SK-N-SH (cell line): ENCODE measurements at regions not wholly inside any gene's neighbourhood (a gene's known extent, or its start where the extent isn't known, plus 50 kb on each side); places are given as distances from the start of the nearest gene placed in this dataset.

Experiments
- CTCF ChIA-PET: fragments of 300-600, 350-600 bp; formaldehyde crosslinking; extraction: SDS; loops from one replicate; lab custom pipeline; 2021; lab: Yijun Ruan, JAX
- POLR2A ChIA-PET: fragments of 350-600 bp; sonication (Branson Sonifier 250); formaldehyde crosslinking; extraction: SDS; loops from one replicate; lab custom pipeline; 2020; ENCODE audit warnings: antibody characterized with exemption, inconsistent platforms; lab: Yijun Ruan, JAX
- DNase-seq: peaks from one replicate; pipeline ENCODE4 v3.0.0; 2012
- H2AFZ ChIP-seq: fragments of 200-600 bp; sonication (generic); 2 replicates; pipeline ENCODE4 v1.8.1; 2016; ENCODE audit warnings: antibody characterized with exemption, mild to moderate bottlenecking, low read depth
- H3F3A ChIP-seq: fragments of 200-600 bp; sonication (generic); replicated peaks from 2 replicates; pipeline ENCODE3; 2016; ENCODE audit warnings: antibody characterized with exemption, mild to moderate bottlenecking; ENCODE audit not compliant: insufficient read depth
- H3K27ac ChIP-seq, 2 experiments: fragments of 200-500 bp in 1 of 2; fragments of 200-600 bp in 1 of 2; sonication (Bioruptor generic) in 1 of 2; sonication (generic), shearing (Covaris generic) in 1 of 2; 2 replicates each; pipeline versions ENCODE4 v1.5.1 to v1.6.1; 2014 to 2016; ENCODE audit warnings: low read depth in 2 of 2, inconsistent platforms in 1 of 2, low read length in 1 of 2, mild to moderate bottlenecking in 1 of 2, mixed read lengths in 1 of 2
- H3K27me3 ChIP-seq: fragments of 200-600 bp; sonication (generic), shearing (Covaris generic); 2 replicates; pipeline ENCODE4 v1.6.1; 2016; ENCODE audit warnings: mixed run types; ENCODE audit not compliant: insufficient read depth
- H3K36me3 ChIP-seq, 2 experiments: fragments of 200-500 bp in 1 of 2; fragments of 200-600 bp in 1 of 2; sonication (Bioruptor generic) in 1 of 2; sonication (generic) in 1 of 2; replicated peaks in 1 of 2; 2 replicates each; pipeline versions ENCODE3 to v1.5.1; 2014 to 2016; ENCODE audit warnings: low read length in 1 of 2, mild to moderate bottlenecking in 1 of 2; ENCODE audit not compliant: insufficient read depth in 2 of 2, control insufficient read depth in 1 of 2
- H3K4me1 ChIP-seq, 2 experiments: fragments of 200-500 bp in 1 of 2; fragments of 200-600 bp in 1 of 2; sonication (Bioruptor generic) in 1 of 2; sonication (generic), shearing (Covaris generic) in 1 of 2; 2 replicates each; pipeline versions ENCODE4 v1.5.1 to v1.6.1; 2014 to 2016; ENCODE audit warnings: low read depth in 1 of 2, low read length in 1 of 2, mixed run types in 1 of 2; ENCODE audit not compliant: insufficient read depth in 2 of 2, control insufficient read depth in 1 of 2
- H3K4me2 ChIP-seq: fragments of 200-600 bp; sonication (generic), shearing (Covaris generic); 2 replicates; pipeline ENCODE4 v1.6.1; 2017; ENCODE audit warnings: mixed run types
- H3K4me3 ChIP-seq, 2 experiments: fragments of 200-500 bp in 1 of 2; fragments of 200-600 bp in 1 of 2; sonication (Bioruptor generic) in 1 of 2; sonication (generic), shearing (Covaris generic) in 1 of 2; 2 replicates each; pipeline versions ENCODE4 v1.5.1 to v1.8.1; 2014 to 2016; ENCODE audit warnings: low read depth in 2 of 2, inconsistent platforms in 1 of 2, low read length in 1 of 2, mild to moderate bottlenecking in 1 of 2, mixed read lengths in 1 of 2, moderate library complexity in 1 of 2
- H3K79me2 ChIP-seq: fragments of 200-600 bp; sonication (generic); 2 replicates; pipeline ENCODE4 v1.8.1; 2017; ENCODE audit warnings: mild to moderate bottlenecking; ENCODE audit not compliant: insufficient read depth
- H3K9ac ChIP-seq: fragments of 200-600 bp; sonication (generic); 2 replicates; pipeline ENCODE4 v1.6.1; 2017; ENCODE audit warnings: mixed run types
- H3K9me2 ChIP-seq: fragments of 200-600 bp; sonication (generic); 2 replicates; pipeline ENCODE4 v1.6.1; 2017; ENCODE audit warnings: mixed run types
- H3K9me3 ChIP-seq: fragments of 200-600 bp; sonication (generic); 2 replicates; pipeline ENCODE4 v1.6.1; 2017; ENCODE audit warnings: mixed run types, mild to moderate bottlenecking, moderate library complexity
- H4K20me1 ChIP-seq: fragments of 200-600 bp; sonication (generic); 2 replicates; pipeline ENCODE4 v1.6.1; 2017; ENCODE audit warnings: mild to moderate bottlenecking, mixed run types; ENCODE audit not compliant: insufficient read depth
- CHD2 ChIP-seq: fragments of 150-350 bp; IDR thresholded peaks from 2 replicates; pipeline ENCODE4 v1.6.1; 2018; ENCODE audit warnings: low read length; ENCODE audit not compliant: partially characterized antibody
- EP300 ChIP-seq, 2 experiments: IDR thresholded peaks; 2 replicates each; pipeline versions ENCODE4 v1.4.0 to v1.6.1; 2012; ENCODE audit warnings: borderline replicate concordance in 1 of 2, low read depth in 1 of 2, low read length in 1 of 2
- FOXJ3 ChIP-seq: sonication (generic); formaldehyde crosslinking; IDR thresholded peaks from 2 replicates; pipeline ENCODE4 v1.5.1; 2020; ENCODE audit warnings: mild to moderate bottlenecking, missing genetic modification reagents
- GABPA ChIP-seq: IDR thresholded peaks from 2 replicates; pipeline ENCODE4 v1.4.0; 2012; ENCODE audit warnings: low read depth, mild to moderate bottlenecking
- GATA2 ChIP-seq: sonication (generic); formaldehyde crosslinking; IDR thresholded peaks from 2 replicates; pipeline ENCODE4 v1.5.0; 2020; ENCODE audit warnings: mild to moderate bottlenecking, missing genetic modification reagents
- POLR2AphosphoS5 ChIP-seq: IDR thresholded peaks from 2 replicates; pipeline ENCODE4 v1.6.1; 2012; ENCODE audit warnings: low read depth, low read length
- RCOR1 ChIP-seq: fragments of 150-350 bp; IDR thresholded peaks from 2 replicates; pipeline ENCODE4 v1.6.1; 2017; ENCODE audit warnings: antibody characterized with exemption, low read length
- REST ChIP-seq: IDR thresholded peaks from 2 replicates; pipeline ENCODE4 v1.6.1; 2012; ENCODE audit warnings: mild to moderate bottlenecking, low read depth, low read length, moderate library complexity
- RFX5 ChIP-seq: IDR thresholded peaks from 2 replicates; pipeline ENCODE4 v1.6.1; 2012; ENCODE audit warnings: mild to moderate bottlenecking, improper control_type of control experiment, low read length
- TAF1 ChIP-seq: IDR thresholded peaks from 2 replicates; pipeline ENCODE4 v1.6.1; 2012; ENCODE audit warnings: low read depth, mild to moderate bottlenecking, low read length, moderate library complexity, borderline replicate concordance
- TEAD4 ChIP-seq: IDR thresholded peaks from 2 replicates; pipeline ENCODE4 v1.4.0; 2012; ENCODE audit warnings: mild to moderate bottlenecking, borderline replicate concordance; ENCODE audit not compliant: insufficient read depth
- YY1 ChIP-seq: IDR thresholded peaks from 2 replicates; pipeline ENCODE4 v1.4.0; 2012; ENCODE audit warnings: low read depth, mild to moderate bottlenecking
- TF ChIP-seq, protein P1 (sequence below): IDR thresholded peaks from 2 replicates; pipeline ENCODE4 v1.4.0; 2012; ENCODE audit warnings: low read depth, borderline replicate concordance
- TF ChIP-seq, protein P2 (sequence below): fragments of 150-350 bp; IDR thresholded peaks from 2 replicates; pipeline ENCODE4 v1.6.1; 2017; ENCODE audit warnings: antibody characterized with exemption, low read length, low read depth, borderline replicate concordance

- CTCF ChIA-PET, result no interaction called here
These were observed 1071.2 kb downstream of the FAT4 start for GRCh38 chr4:126385954-126386353.

More at GRCh38 chr4:126385954-126386353, 1071.2 kb downstream of the FAT4 start:
- H3K4me2 ChIP-seq, result no peak overlapping the region
- DNase-seq, result no peak
- H3F3A ChIP-seq, result no peaks in the 10 kb centered on the region
- H3K9ac ChIP-seq, result no peak overlapping the region
- no peaks in the 10 kb centered on the region for H3K27me3 ChIP-seq
- H2AFZ ChIP-seq, result no peak overlapping the region
- H3K79me2 ChIP-seq, result no peaks in the 10 kb centered on the region
- no peaks in the 10 kb centered on the region for H3K9me3 ChIP-seq
- H3K9me2 ChIP-seq, result no peaks in the 10 kb centered on the region
- no peak overlapping the region for H3K4me3 ChIP-seq
- TF ChIP-seq TEAD4 (no peak), GATA2 (CRISPR knock-in tag) (no peak), FOXJ3 (no peak), REST (no peak), GABPA (no peak), YY1 (no peak), POLR2AphosphoS5 (no peak), RFX5 (no peak), CHD2 (no peak), TAF1 (no peak), EP300 (IDR thresholded peaks at IDR 0.05; ENCODE audit: borderline replicate concordance in 1 of 2, low read depth in 1 of 2, low read length in 1 of 2) (no peak), RCOR1 (no peak)
- TF ChIP-seq, protein P1, sequence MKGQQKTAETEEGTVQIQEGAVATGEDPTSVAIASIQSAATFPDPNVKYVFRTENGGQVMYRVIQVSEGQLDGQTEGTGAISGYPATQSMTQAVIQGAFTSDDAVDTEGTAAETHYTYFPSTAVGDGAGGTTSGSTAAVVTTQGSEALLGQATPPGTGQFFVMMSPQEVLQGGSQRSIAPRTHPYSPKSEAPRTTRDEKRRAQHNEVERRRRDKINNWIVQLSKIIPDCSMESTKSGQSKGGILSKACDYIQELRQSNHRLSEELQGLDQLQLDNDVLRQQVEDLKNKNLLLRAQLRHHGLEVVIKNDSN, result no peak
- TF ChIP-seq, protein P2, sequence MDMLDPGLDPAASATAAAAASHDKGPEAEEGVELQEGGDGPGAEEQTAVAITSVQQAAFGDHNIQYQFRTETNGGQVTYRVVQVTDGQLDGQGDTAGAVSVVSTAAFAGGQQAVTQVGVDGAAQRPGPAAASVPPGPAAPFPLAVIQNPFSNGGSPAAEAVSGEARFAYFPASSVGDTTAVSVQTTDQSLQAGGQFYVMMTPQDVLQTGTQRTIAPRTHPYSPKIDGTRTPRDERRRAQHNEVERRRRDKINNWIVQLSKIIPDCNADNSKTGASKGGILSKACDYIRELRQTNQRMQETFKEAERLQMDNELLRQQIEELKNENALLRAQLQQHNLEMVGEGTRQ, result no peak
- no peaks in the 10 kb centered on the region for H3K4me1 ChIP-seq
- no peak overlapping the region for H3K27ac ChIP-seq
- H4K20me1 ChIP-seq, result no peaks in the 10 kb centered on the region
- POLR2A ChIA-PET, result no interaction called here
- H3K36me3 ChIP-seq, result no peaks in the 10 kb centered on the region
